ENCODE measurements at regions not wholly inside any gene's neighbourhood (a gene's known extent, or its start where the extent isn't known, plus 50 kb on each side); places are given as distances from the start of the nearest gene placed in this dataset.

- Histone ChIP-seq H3K27ac (ENCODE audit: low read depth in 1 of 2, low read length in 2 of 2) (no peak overlapping the region), H3K9me3 (ENCODE audit: control insufficient read depth in 4 of 4, low read length in 3 of 4) (peaks cover 0 to 4% (median 0%) of the 10 kb centered on the region in 4 donors), H3K36me3 (ENCODE audit: control insufficient read depth in 4 of 4, insufficient read depth in 3 of 4, low read depth in 1 of 4, low read length in 3 of 4) (no peaks in the 10 kb centered on the region), H3K9ac (ENCODE audit: low read depth in 1 of 2, low read length in 2 of 2) (no peak overlapping the region), H3K4me3 (ENCODE audit: low read depth in 1 of 3, low read length in 3 of 3) (no peak overlapping the region), H3K4me1 (ENCODE audit: control insufficient read depth in 4 of 4, insufficient read depth in 4 of 4, low read length in 3 of 4) (no peaks in the 10 kb centered on the region), H3K27me3 (ENCODE audit: control insufficient read depth in 4 of 4, insufficient read depth in 4 of 4, low read length in 3 of 4) (no peaks in the 10 kb centered on the region)
- TF ChIP-seq ATF3 (IDR thresholded peaks at IDR 0.05) (no peak), RAD21 (IDR thresholded peaks at IDR 0.05) (no peak)
- DNase-seq (ENCODE audit: low spot score): no peak
- WGBS: 71% methylated on average over 6 of the region's 6 CpGs
Measured at GRCh38 chr13:88895261-88895941, 1224.2 kb downstream of the SLITRK5 start.

- Histone ChIP-seq H3K9ac (ENCODE audit: low read depth in 1 of 2, low read length in 2 of 2) (no peak overlapping the region), H3K27ac (ENCODE audit: low read depth in 1 of 2, low read length in 2 of 2) (no peak overlapping the region), H3K4me3 (ENCODE audit: low read depth in 1 of 3, low read length in 3 of 3) (no peak overlapping the region), H3K27me3 (ENCODE audit: control insufficient read depth in 4 of 4, insufficient read depth in 4 of 4, low read length in 3 of 4) (no peaks in the 10 kb centered on the region), H3K4me1 (ENCODE audit: control insufficient read depth in 4 of 4, insufficient read depth in 4 of 4, low read length in 3 of 4) (no peaks in the 10 kb centered on the region), H3K36me3 (ENCODE audit: control insufficient read depth in 4 of 4, insufficient read depth in 3 of 4, low read depth in 1 of 4, low read length in 3 of 4) (no peaks in the 10 kb centered on the region), H3K9me3 (ENCODE audit: control insufficient read depth in 4 of 4, low read length in 3 of 4) (peaks cover 0 to 4% (median 0%) of the 10 kb centered on the region in 4 donors)
- 81% methylated on average over 6 of the region's 6 CpGs for WGBS
- TF ChIP-seq FOXA1 (IDR thresholded peaks at IDR 0.05): no peak
- TF ChIP-seq ATF3 (IDR thresholded peaks at IDR 0.05): no peak
- TF ChIP-seq ZBTB33 (IDR thresholded peaks at IDR 0.05): no peak
- no peak for TF ChIP-seq HNF4A (conservative IDR thresholded peaks at IDR 0.05)
- TF ChIP-seq SP1 (IDR thresholded peaks at IDR 0.05): no peak
- no peak for TF ChIP-seq GABPA (IDR thresholded peaks at IDR 0.05 in 1 of 2, conservative IDR thresholded peaks at IDR 0.05 in 1 of 2)
- TF ChIP-seq MAX (IDR thresholded peaks at IDR 0.05): no peak
- TF ChIP-seq REST (IDR thresholded peaks at IDR 0.05): no peak
- TF ChIP-seq NR2F2 (IDR thresholded peaks at IDR 0.05): no peak
- no peak for TF ChIP-seq JUND (IDR thresholded peaks at IDR 0.05)
- no peak for TF ChIP-seq TAF1 (conservative IDR thresholded peaks at IDR 0.05)
- no peak for TF ChIP-seq FOXA2 (IDR thresholded peaks at IDR 0.05)
- TF ChIP-seq RXRA (IDR thresholded peaks at IDR 0.05): no peak
- TF ChIP-seq RAD21 (IDR thresholded peaks at IDR 0.05): no peak
- TF ChIP-seq YY1 (IDR thresholded peaks at IDR 0.05): no peak
- TF ChIP-seq EGR1 (IDR thresholded peaks at IDR 0.05; ENCODE audit: low read depth in 2 of 2): no peak
- TF ChIP-seq CTCF (IDR thresholded peaks at IDR 0.05; ENCODE audit: low read depth, low read length, missing input control): no peak
- TF ChIP-seq HNF4G (IDR thresholded peaks at IDR 0.05): no peak
- DNase-seq (ENCODE audit: low spot score): no peak
Measured at GRCh38 chr13:88896466-88896865, 1225.3 kb downstream of the SLITRK5 start.

Measured in liver (tissue), 8 donors.